Lower leg skin (tissue), 3 donors: ENCODE measurements at regions not wholly inside any gene's neighbourhood (a gene's known extent, or its start where the extent isn't known, plus 50 kb on each side); places are given as distances from the start of the nearest gene placed in this dataset.

ENCODE experiments used
- POLR2A ChIP-seq, 2 donors: fragments of 450-650 bp; IDR thresholded peaks; one replicate each; pipeline ENCODE4 v1.6.1; 2016 to 2017; ENCODE audit warnings: antibody characterized with exemption in 2 of 2, mild to moderate bottlenecking in 1 of 2, moderate library complexity in 1 of 2
- TF ChIP-seq, protein P1 (sequence below), 3 donors: fragments of 450-650 bp; IDR thresholded peaks; one replicate each; pipeline ENCODE4 v1.5.1; 2016; ENCODE audit warnings: antibody characterized with exemption in 3 of 3, mild to moderate bottlenecking in 3 of 3, moderate library complexity in 2 of 3

DNA sequence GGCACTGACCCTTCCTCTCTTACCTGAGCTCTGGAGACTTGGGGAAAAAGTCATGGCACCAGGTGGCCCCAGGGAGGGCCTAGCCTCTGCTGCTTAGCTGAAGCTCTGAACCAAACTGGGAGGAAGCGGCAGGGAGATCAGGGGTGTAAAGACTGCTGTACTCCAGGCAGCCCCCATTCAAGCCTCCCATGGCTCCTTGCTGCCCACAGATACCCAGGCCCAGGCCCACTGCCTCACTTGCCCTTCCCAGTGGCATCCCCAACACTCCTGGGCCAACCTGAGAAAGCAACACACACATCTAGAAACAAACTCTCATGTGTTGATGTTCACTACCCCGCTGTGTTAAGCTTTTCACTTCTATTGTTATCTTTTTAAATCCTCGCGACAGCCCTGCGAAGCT is 151.6 kb downstream of the C5orf15 start:
- TF ChIP-seq, protein P1, sequence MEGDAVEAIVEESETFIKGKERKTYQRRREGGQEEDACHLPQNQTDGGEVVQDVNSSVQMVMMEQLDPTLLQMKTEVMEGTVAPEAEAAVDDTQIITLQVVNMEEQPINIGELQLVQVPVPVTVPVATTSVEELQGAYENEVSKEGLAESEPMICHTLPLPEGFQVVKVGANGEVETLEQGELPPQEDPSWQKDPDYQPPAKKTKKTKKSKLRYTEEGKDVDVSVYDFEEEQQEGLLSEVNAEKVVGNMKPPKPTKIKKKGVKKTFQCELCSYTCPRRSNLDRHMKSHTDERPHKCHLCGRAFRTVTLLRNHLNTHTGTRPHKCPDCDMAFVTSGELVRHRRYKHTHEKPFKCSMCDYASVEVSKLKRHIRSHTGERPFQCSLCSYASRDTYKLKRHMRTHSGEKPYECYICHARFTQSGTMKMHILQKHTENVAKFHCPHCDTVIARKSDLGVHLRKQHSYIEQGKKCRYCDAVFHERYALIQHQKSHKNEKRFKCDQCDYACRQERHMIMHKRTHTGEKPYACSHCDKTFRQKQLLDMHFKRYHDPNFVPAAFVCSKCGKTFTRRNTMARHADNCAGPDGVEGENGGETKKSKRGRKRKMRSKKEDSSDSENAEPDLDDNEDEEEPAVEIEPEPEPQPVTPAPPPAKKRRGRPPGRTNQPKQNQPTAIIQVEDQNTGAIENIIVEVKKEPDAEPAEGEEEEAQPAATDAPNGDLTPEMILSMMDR (IDR thresholded peaks at IDR 0.05): no peak
- no peak for TF ChIP-seq POLR2A (IDR thresholded peaks at IDR 0.05)
